ENCODE measurements at regions not wholly inside any gene's neighbourhood (a gene's known extent, or its start where the extent isn't known, plus 50 kb on each side); places are given as distances from the start of the nearest gene placed in this dataset.

DNA sequence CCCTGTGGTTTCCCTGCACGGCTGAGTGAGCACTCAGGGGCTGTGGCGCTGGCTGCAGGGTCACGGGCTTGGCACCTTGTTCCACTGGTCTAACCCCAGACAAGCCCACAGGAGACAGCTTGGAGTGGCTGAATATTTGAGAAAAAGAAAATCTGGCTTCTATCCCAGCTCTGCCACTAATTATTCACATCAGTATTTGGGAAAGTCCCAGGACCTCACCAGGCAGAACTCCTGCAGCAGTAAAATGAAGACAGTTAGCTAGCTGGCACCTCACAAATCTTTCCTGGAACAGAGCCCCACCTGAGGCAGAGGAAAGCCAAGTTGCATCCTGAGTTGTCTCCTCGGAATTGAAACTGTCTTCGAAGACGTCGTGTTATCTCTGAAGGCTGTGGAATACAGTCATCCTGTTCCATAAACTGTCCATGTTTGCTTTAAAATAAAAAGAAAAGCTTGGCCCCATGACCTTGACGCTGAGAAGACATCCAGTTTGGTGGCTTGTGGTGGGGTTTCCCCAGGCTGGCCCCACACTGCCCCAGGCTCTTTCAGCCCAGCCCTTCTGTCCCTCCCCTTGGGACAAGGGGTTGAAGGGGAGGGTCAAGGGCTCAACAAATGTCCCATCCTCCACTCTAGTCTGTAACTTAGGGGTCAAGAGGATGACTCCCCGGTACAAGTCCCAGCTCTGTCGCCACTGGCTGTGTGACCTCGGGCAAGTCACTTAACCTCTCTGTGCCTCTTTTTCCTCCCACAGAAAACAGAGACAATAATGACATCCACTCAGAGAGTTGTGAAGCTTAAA is 93.8 kb upstream of the TMPRSS2 start:
- no peaks in the 10 kb centered on the region for H3K9me3 ChIP-seq (ENCODE audit: control insufficient read depth, low read depth, low read length)
- no peak overlapping the region for H3K9ac ChIP-seq (ENCODE audit: low read length)
- H3K27ac ChIP-seq (ENCODE audit: low read length) = no peak overlapping the region
- no peaks in the 10 kb centered on the region for H3K27me3 ChIP-seq (ENCODE audit: control insufficient read depth, insufficient read depth, low read length)
- H3K36me3 ChIP-seq (ENCODE audit: control insufficient read depth, low read depth, low read length) = no peaks in the 10 kb centered on the region
- no peaks in the 10 kb centered on the region for H3K4me1 ChIP-seq (ENCODE audit: control insufficient read depth, low read depth, low read length)
- H3K4me3 ChIP-seq (ENCODE audit: low read length) = no peak overlapping the region

DNA sequence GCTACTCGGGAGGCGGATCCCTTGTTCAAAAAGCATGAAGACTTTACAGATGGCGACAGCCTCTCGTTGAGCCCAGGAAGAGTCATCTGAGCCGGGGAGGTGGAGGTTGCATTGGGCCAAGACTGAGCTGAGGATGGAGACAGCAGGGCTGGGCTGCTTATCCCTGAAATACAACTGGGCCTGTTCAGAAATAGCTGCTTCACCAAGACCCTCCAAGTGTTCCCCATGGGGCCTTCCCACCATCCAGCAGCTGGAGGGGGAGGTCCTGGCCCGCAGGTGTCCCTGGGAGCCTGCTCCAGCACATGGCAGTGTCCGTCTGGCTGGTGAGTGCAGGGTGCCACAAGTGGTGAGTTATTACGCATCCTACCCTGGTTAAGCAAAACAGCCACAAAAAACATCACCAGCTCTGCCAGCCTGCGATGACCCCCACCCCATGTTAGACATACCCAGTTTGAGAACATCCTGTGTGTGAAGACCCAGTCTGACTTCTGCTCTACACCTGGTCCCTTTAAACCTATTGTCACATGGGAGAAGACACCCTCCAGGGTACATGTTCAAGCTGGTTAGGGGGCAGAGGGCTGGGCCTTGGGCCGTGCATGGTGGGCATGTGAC is 93.1 kb upstream of the TMPRSS2 start:
- no peak overlapping the region for H3K9ac ChIP-seq (ENCODE audit: low read length)

DNA sequence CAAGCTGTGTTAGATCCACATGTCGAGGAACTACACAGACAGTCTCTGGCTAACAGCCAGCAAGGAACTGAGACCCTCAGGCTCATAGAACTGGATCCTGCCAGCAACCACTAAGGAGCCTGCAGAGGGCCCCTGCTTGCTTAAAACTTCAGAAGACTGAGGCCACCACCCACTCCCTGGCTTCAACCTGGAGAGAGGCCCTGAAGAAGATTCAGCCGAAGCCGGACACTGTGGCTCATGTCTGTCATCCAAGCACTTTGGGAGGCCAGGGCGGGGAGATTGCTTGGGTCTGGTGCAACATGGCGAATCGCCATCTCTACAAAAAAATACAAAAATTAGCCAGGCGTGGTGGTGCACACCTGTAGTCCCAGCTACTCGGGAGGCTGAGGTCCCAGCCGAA is 92.6 kb upstream of the TMPRSS2 start:
- Histone ChIP-seq H3K27ac (ENCODE audit: low read length) (no peak overlapping the region), H3K4me1 (ENCODE audit: control insufficient read depth, low read depth, low read length) (no peaks in the 10 kb centered on the region), H3K9ac (ENCODE audit: low read length) (no peak overlapping the region), H3K36me3 (ENCODE audit: control insufficient read depth, low read depth, low read length) (no peaks in the 10 kb centered on the region), H3K27me3 (ENCODE audit: control insufficient read depth, insufficient read depth, low read length) (no peaks in the 10 kb centered on the region), H3K4me3 (ENCODE audit: low read length) (no peak overlapping the region), H3K9me3 (ENCODE audit: control insufficient read depth, low read depth, low read length) (no peaks in the 10 kb centered on the region)

More for the DNA sequence above, 93.1 kb upstream of the TMPRSS2 start:
- no peaks in the 10 kb centered on the region for H3K27me3 ChIP-seq (ENCODE audit: control insufficient read depth, insufficient read depth, low read length)
- no peaks in the 10 kb centered on the region for H3K4me1 ChIP-seq (ENCODE audit: control insufficient read depth, low read depth, low read length)
- no peaks in the 10 kb centered on the region for H3K9me3 ChIP-seq (ENCODE audit: control insufficient read depth, low read depth, low read length)
- no peak overlapping the region for H3K27ac ChIP-seq (ENCODE audit: low read length)
- no peaks in the 10 kb centered on the region for H3K36me3 ChIP-seq (ENCODE audit: control insufficient read depth, low read depth, low read length)
- H3K4me3 ChIP-seq (ENCODE audit: low read length) = no peak overlapping the region

DNA sequence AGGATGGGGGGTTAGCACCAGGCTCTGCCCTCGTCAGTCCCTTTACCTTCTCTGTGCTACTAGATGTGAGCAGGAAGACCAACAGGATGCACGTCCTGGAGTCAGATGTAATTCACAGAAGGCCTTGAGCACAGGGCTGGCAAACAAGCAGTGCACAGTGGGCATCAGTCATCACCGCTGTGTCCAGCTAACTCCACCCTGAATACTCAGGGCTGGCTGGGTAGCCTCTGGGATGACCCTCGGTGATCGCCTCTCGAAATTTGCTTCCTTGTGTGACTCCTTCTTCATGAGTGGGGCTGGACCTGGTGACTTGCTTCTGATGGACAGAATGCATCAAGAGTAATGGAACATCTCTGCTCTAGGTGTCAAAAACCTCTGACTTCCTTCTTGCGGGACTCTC is 92.2 kb upstream of the TMPRSS2 start:
- H3K9ac ChIP-seq (ENCODE audit: low read length) = no peak overlapping the region
- H3K4me3 ChIP-seq (ENCODE audit: low read length) = no peak overlapping the region
- no peaks in the 10 kb centered on the region for H3K36me3 ChIP-seq (ENCODE audit: control insufficient read depth, low read depth, low read length)
- H3K4me1 ChIP-seq (ENCODE audit: control insufficient read depth, low read depth, low read length) = no peaks in the 10 kb centered on the region
- no peak overlapping the region for H3K27ac ChIP-seq (ENCODE audit: low read length)
- H3K9me3 ChIP-seq (ENCODE audit: control insufficient read depth, low read depth, low read length) = no peaks in the 10 kb centered on the region
- no peaks in the 10 kb centered on the region for H3K27me3 ChIP-seq (ENCODE audit: control insufficient read depth, insufficient read depth, low read length)

DNA sequence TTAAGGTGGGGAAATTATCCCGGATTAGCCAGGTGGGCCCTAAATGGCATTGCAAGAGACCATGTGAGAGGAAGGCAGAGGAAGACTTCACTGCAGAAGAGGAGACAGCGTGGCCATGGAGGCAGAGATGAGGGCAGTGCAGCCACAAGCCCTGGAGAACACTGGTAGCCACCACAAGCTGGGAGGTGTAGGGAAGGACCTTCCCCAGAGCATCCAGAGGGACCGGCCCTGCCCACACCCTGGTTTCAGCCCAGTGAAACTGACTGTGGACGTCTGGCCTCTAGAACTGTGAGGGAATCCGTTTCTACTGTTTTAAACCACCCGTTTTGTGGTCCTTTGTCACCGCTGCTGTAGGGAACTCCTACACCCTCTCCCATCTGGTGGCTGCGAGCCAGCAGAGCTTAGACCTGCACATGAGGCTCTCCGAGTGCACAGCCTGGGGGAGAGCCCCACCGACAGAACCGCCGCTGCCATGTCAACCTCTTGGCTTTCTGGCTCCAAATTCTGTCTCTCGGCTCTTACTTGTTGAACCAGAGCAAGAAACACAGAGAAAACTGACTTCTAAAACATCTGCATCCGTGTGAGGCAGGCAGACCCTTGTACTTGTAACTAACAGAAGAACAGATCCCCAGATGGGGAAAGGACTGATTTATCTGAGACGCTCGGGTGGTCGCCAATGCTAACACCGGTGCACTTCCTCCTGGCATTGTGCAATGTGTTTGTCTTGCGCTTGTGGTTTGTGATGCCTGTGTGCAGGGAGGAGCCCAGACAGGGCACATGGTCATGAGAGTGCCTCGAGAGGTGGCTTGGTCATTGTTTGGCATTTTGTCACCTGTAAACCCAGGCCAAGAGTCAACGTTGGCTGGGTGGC is 90.8 kb upstream of the TMPRSS2 start:
- no peaks in the 10 kb centered on the region for H3K27me3 ChIP-seq (ENCODE audit: control insufficient read depth, insufficient read depth, low read length)
- H3K27ac ChIP-seq (ENCODE audit: low read length) = no peak overlapping the region
- H3K36me3 ChIP-seq (ENCODE audit: control insufficient read depth, low read depth, low read length) = no peaks in the 10 kb centered on the region
- no peaks in the 10 kb centered on the region for H3K9me3 ChIP-seq (ENCODE audit: control insufficient read depth, low read depth, low read length)
- peaks cover 11% of the 10 kb centered on the region for H3K4me1 ChIP-seq (ENCODE audit: control insufficient read depth, low read depth, low read length)
- H3K4me3 ChIP-seq (ENCODE audit: low read length) = no peak overlapping the region
- H3K9ac ChIP-seq (ENCODE audit: low read length) = no peak overlapping the region

DNA sequence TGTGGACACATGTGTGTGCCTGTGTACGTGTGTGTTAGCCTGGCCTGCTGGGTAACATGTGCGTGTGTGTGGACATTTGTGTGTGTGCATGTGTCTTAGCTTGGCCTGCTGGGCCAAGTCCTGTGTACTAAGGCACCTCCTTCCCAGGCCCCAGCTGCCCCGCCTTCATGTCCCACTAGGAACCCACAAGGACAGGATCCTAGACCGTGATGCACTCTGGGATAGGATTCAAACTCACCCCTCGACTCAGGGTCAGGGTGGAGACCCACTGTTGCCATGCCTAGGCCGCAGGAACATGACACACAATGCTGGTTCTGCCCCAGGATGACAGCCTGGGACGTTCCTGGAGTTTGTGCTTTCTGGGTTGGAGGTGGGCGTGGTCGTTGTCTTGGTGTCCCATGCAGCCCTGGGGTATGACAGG is 89.9 kb upstream of the TMPRSS2 start:
- Histone ChIP-seq H3K36me3 (ENCODE audit: control insufficient read depth, low read depth, low read length) (no peaks in the 10 kb centered on the region), H3K4me1 (ENCODE audit: control insufficient read depth, low read depth, low read length) (peaks cover 20% of the 10 kb centered on the region), H3K27ac (ENCODE audit: low read length) (no peak overlapping the region)

DNA sequence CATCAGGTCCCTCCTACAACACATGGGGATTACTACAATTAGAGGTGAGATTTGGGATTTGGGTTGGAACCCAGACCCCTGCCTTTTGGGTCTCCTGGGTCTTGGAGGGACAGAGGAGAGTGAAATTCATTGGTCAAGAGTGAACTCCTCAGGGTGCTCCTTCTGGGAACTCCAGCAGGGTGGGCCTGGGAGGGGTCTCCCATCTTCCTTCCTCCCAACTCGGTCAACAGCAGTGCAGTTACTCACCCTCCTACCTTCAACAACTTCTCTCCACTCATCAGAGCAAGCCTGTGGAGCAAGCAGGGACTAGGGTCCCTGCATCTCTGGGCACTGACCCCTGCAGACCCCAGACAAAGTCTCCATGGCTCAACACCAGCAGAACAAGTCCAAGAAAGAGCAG is 89.3 kb upstream of the TMPRSS2 start:
- Histone ChIP-seq H3K36me3 (ENCODE audit: control insufficient read depth, low read depth, low read length) (no peaks in the 10 kb centered on the region), H3K27ac (ENCODE audit: low read length) (no peak overlapping the region), H3K9ac (ENCODE audit: low read length) (no peak overlapping the region), H3K4me1 (ENCODE audit: control insufficient read depth, low read depth, low read length) (peaks cover 20% of the 10 kb centered on the region), H3K9me3 (ENCODE audit: control insufficient read depth, low read depth, low read length) (no peaks in the 10 kb centered on the region), H3K4me3 (ENCODE audit: low read length) (no peak overlapping the region), H3K27me3 (ENCODE audit: control insufficient read depth, insufficient read depth, low read length) (no peaks in the 10 kb centered on the region)

More for the DNA sequence above, 89.9 kb upstream of the TMPRSS2 start:
- Histone ChIP-seq H3K9ac (ENCODE audit: low read length) (no peak overlapping the region), H3K4me3 (ENCODE audit: low read length) (no peak overlapping the region), H3K9me3 (ENCODE audit: control insufficient read depth, low read depth, low read length) (no peaks in the 10 kb centered on the region), H3K27me3 (ENCODE audit: control insufficient read depth, insufficient read depth, low read length) (no peaks in the 10 kb centered on the region)

DNA sequence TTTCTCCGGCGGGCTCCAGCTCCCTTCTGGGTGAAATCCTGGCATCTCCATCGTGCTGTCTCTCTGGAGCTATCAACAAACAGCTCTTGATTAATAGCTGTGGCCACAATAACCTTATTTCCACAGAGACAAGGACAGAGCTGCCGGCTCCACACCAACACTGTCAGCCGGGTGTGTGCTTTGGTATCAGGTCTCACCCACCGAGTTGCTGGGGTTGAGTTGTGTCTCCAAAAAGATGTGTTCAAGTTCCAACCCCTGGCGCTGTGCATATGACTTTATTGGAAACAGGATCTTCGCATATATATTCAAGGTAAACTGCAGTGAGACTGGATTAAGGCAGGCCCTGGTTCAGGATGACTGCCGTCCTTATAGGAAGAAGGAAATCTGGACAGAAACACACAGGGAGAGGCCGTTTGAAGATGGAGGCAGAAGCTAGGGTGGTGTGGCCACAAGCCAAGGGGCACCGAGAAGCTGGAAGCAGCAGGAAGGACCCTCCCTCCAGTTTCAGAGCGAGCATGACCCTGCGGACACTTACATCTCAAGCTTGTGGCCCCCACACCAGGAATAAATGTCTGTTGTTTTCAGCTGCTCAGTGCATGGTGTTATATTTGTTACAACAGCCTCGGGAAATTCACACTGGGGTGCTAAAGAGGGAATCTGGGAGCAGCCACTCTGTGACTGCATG is 88.4 kb upstream of the TMPRSS2 start:
- H3K4me3 ChIP-seq (ENCODE audit: low read length) = no peak overlapping the region
- H3K9ac ChIP-seq (ENCODE audit: low read length) = no peak overlapping the region
- peaks cover 20% of the 10 kb centered on the region for H3K4me1 ChIP-seq (ENCODE audit: control insufficient read depth, low read depth, low read length)
- no peaks in the 10 kb centered on the region for H3K9me3 ChIP-seq (ENCODE audit: control insufficient read depth, low read depth, low read length)
- H3K27ac ChIP-seq (ENCODE audit: low read length) = no peak overlapping the region
- H3K27me3 ChIP-seq (ENCODE audit: control insufficient read depth, insufficient read depth, low read length) = no peaks in the 10 kb centered on the region
- no peaks in the 10 kb centered on the region for H3K36me3 ChIP-seq (ENCODE audit: control insufficient read depth, low read depth, low read length)

DNA sequence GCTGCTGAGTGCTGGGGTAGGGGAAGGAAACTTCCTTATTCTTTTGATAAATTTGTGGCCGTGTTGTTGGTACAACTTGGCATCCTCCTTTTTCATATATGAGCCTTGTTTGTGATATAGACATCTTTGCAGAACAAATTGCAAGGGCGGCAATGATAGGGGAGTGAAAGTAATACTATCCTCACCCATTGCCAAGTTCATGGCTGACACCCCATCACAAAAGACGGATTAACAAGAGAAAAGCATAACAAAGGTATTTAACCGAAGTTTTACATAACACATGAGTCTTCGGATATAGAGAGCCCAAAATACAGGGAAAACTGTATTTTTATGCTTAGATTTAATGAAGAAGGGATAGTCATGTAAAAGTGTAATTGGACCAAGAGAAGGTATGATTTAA is 86.3 kb upstream of the TMPRSS2 start:
- Histone ChIP-seq H3K9me3 (ENCODE audit: control insufficient read depth, low read depth, low read length) (no peaks in the 10 kb centered on the region), H3K36me3 (ENCODE audit: control insufficient read depth, low read depth, low read length) (no peaks in the 10 kb centered on the region), H3K27ac (ENCODE audit: low read length) (no peak overlapping the region), H3K4me1 (ENCODE audit: control insufficient read depth, low read depth, low read length) (peaks cover 20% of the 10 kb centered on the region), H3K9ac (ENCODE audit: low read length) (no peak overlapping the region), H3K4me3 (ENCODE audit: low read length) (peak overlapping the region; percentile 4), H3K27me3 (ENCODE audit: control insufficient read depth, insufficient read depth, low read length) (no peaks in the 10 kb centered on the region)

DNA sequence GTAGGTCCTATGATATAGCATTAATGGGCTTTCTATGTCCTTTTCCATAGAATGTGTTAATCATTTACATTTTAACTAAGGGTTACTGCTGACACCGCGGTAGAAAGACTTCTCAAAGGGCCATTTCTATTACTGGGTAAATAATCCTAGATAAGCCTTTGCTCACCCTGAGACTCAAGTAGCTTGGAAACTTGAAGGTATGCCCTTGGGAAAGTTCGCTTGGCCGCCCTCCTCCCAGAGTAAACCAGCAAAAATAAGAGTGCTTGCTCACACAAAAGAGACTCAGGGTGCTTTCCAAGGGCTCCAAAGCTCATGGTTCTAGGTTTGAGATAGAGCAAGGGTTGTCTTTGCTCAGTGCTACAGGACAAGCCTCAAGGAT is 85.8 kb upstream of the TMPRSS2 start:
- Histone ChIP-seq H3K27ac (ENCODE audit: low read length) (no peak overlapping the region), H3K4me3 (ENCODE audit: low read length) (peak overlapping the region; percentile 4), H3K4me1 (ENCODE audit: control insufficient read depth, low read depth, low read length) (peaks cover 20% of the 10 kb centered on the region), H3K9ac (ENCODE audit: low read length) (no peak overlapping the region), H3K27me3 (ENCODE audit: control insufficient read depth, insufficient read depth, low read length) (no peaks in the 10 kb centered on the region), H3K9me3 (ENCODE audit: control insufficient read depth, low read depth, low read length) (no peaks in the 10 kb centered on the region), H3K36me3 (ENCODE audit: control insufficient read depth, low read depth, low read length) (no peaks in the 10 kb centered on the region)

DNA sequence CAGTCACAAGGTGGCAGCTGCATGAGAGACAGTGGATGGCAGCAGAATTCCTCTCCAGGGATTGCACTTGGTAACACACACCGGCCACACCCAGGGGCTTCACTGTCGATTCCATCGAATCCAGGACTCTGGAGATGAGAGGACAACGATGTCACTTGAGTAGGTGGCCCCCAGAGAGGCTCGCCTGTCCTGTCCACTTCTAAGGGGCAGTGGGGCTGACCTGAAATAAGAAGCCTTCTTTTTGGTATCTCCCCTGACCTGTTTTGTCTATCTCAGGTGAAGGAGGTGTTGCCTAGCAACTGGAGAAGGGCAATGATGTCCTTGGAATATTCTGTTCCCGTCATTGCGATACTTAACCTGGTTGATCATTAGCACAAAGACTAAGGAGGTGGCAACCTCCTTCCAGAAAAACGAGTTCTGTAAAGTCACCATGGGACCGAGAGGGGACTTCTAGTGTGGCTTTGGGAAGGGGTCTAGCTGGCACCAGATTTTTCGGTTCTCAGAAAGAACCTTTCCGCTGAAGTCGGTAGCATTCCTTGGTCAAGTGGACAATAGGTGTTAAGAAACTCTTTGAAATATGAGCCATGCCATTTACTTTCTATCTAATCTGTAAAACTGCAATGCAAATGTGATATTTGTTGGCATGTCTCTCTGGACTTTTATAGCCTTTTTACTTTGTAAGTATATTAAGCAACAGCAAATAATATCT is 85.2 kb upstream of the TMPRSS2 start:
- Histone ChIP-seq H3K27ac (ENCODE audit: low read length) (no peak overlapping the region), H3K27me3 (ENCODE audit: control insufficient read depth, insufficient read depth, low read length) (no peaks in the 10 kb centered on the region), H3K4me3 (ENCODE audit: low read length) (no peak overlapping the region), H3K9me3 (ENCODE audit: control insufficient read depth, low read depth, low read length) (no peaks in the 10 kb centered on the region), H3K9ac (ENCODE audit: low read length) (no peak overlapping the region), H3K4me1 (ENCODE audit: control insufficient read depth, low read depth, low read length) (peaks cover 20% of the 10 kb centered on the region), H3K36me3 (ENCODE audit: control insufficient read depth, low read depth, low read length) (no peaks in the 10 kb centered on the region)

Measured in iPS-18a (cell line).